Uterus (tissue), 3 donors: ENCODE measurements at regions not wholly inside any gene's neighbourhood (a gene's known extent, or its start where the extent isn't known, plus 50 kb on each side); places are given as distances from the start of the nearest gene placed in this dataset.

ENCODE experiments used
- DNase-seq, 2 donors: peaks; one replicate each; pipeline ENCODE4 v3.0.0-alpha.2; 2019 to 2020
- H3K27ac ChIP-seq, 2 donors: fragments of 200-600 bp; sonication (generic); 1 replicate in 1 of 2; 2 replicates in 1 of 2; pipeline ENCODE4 v1.5.1; 2016 to 2018
- H3K27me3 ChIP-seq, 2 donors: fragments of 200-600 bp; sonication (generic); one replicate each; pipeline ENCODE4 v1.5.1; 2018 to 2019; ENCODE audit warnings: control low read depth in 1 of 2
- H3K36me3 ChIP-seq, 2 donors: fragments of 200-600 bp; sonication (generic); one replicate each; pipeline ENCODE4 v1.5.1; 2019; ENCODE audit warnings: control low read depth in 1 of 2
- H3K4me1 ChIP-seq, 2 donors: fragments of 200-600 bp; sonication (generic); one replicate each; pipeline ENCODE4 v1.5.1; 2018 to 2019; ENCODE audit warnings: control low read depth in 1 of 2
- H3K4me3 ChIP-seq, 2 donors: fragments of 200-600 bp; sonication (generic); 1 replicate in 1 of 2; 2 replicates in 1 of 2; pipeline ENCODE4 v1.5.1; 2018 to 2019; ENCODE audit warnings: mild to moderate bottlenecking in 1 of 2
- H3K9me3 ChIP-seq, 2 donors: fragments of 200-600 bp; sonication (generic); one replicate each; pipeline ENCODE4 v1.5.1; 2019; ENCODE audit warnings: control low read depth in 1 of 2
- POLR2A ChIP-seq, 2 donors: fragments of 450-650 bp; IDR thresholded peaks; one replicate each; pipeline ENCODE4 v1.6.1; 2016; ENCODE audit warnings: antibody characterized with exemption in 2 of 2, mild to moderate bottlenecking in 1 of 2, moderate library complexity in 1 of 2
- intact Hi-C: fragments of 100-400 bp; cut with DNase I; formaldehyde crosslinking; loops from one replicate; pipeline ENCODE4 v1.15.1; 2023; ENCODE audit warnings: low total_unique reads
- TF ChIP-seq, protein P1 (sequence below), 4 experiments: fragments of 200-600 bp in 2 of 4; fragments of 450-650 bp in 2 of 4; sonication (generic) in 2 of 4; IDR thresholded peaks; one replicate each; pipeline ENCODE4 v1.5.1; 2016 to 2019; ENCODE audit warnings: antibody characterized with exemption in 4 of 4, mild to moderate bottlenecking in 2 of 4, moderate library complexity in 1 of 4
- donor health status: DM: yes; HTN: yes; CAD: no.

DNA sequence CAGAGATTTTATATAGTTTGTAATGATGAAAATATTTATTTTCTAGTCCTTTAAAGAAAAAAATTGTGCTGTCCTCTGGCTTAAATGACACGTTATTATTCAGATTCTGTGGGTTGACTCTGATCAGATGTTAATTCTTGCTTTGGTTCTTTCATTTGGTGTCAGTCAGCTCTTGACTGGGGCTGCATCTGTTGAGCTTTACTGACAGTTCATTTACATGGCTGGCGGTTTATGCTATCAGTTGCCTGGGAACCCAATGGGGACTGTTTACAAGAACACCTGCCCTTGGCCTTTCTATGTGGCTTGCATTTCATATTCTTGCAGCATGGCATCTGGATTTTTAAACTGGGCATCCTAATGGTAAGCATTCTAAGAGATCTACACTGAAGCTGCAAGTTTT, 667.1 kb upstream of the FBXO33 start:
- no peak for DNase-seq
- no peak overlapping the region for H3K27ac ChIP-seq
- no peaks in the 10 kb centered on the region for H3K4me1 ChIP-seq
- no peak for TF ChIP-seq POLR2A (IDR thresholded peaks at IDR 0.05)
- TF ChIP-seq, protein P1, sequence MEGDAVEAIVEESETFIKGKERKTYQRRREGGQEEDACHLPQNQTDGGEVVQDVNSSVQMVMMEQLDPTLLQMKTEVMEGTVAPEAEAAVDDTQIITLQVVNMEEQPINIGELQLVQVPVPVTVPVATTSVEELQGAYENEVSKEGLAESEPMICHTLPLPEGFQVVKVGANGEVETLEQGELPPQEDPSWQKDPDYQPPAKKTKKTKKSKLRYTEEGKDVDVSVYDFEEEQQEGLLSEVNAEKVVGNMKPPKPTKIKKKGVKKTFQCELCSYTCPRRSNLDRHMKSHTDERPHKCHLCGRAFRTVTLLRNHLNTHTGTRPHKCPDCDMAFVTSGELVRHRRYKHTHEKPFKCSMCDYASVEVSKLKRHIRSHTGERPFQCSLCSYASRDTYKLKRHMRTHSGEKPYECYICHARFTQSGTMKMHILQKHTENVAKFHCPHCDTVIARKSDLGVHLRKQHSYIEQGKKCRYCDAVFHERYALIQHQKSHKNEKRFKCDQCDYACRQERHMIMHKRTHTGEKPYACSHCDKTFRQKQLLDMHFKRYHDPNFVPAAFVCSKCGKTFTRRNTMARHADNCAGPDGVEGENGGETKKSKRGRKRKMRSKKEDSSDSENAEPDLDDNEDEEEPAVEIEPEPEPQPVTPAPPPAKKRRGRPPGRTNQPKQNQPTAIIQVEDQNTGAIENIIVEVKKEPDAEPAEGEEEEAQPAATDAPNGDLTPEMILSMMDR (IDR thresholded peaks at IDR 0.05), result no peak
- H3K36me3 ChIP-seq, result no peaks in the 10 kb centered on the region
- intact Hi-C loops, result no loop called here
- H3K27me3 ChIP-seq, result no peaks in the 10 kb centered on the region
- no peak overlapping the region for H3K4me3 ChIP-seq
- no peaks in the 10 kb centered on the region for H3K9me3 ChIP-seq

DNA sequence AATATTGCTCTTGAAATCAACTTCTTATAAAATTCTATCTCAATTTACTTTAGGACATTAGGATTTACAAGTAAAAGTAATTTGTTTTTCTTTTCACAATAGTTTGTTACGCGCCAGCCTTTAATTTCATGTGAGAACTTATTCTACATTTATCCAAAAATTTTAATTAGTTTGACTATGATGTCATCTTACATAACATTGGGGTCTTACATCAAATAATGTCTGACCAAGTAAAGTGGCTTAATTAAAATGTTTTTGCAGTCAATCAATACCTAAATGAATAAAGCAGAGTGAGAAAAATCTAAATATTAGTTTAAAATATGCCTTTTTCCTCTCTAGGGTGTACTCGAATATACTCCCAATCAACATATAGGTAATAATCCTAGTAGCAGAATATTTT, 666.2 kb upstream of the FBXO33 start:
- Histone ChIP-seq H3K4me1 (no peaks in the 10 kb centered on the region), H3K36me3 (no peaks in the 10 kb centered on the region), H3K4me3 (no peak overlapping the region), H3K27ac (no peak overlapping the region), H3K27me3 (no peaks in the 10 kb centered on the region), H3K9me3 (no peaks in the 10 kb centered on the region)
- TF ChIP-seq POLR2A (IDR thresholded peaks at IDR 0.05), result no peak
- TF ChIP-seq, protein P1 (IDR thresholded peaks at IDR 0.05), result no peak
- DNase-seq, result no peak
- intact Hi-C loops, result no loop called here

DNA sequence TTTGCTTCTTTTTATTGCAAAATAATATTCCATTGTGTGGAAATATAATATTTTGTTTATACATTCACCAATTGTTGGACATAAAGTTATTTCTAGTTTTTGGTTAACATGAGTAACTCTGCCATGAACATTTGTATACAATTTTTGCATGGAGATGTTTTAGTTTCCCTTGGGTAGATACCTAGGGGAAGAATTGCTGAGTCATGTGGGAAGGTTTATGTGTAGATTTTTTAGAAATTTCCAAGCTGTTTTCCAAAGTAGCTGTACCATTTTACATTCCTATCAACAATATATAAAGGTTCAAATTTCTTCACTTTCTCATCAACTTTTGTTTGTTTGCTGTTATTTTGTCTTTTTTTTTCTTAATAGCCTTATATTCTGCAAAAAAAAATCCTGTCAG, 664.7 kb upstream of the FBXO33 start:
- H3K4me1 ChIP-seq, result no peaks in the 10 kb centered on the region
- no peaks in the 10 kb centered on the region for H3K27me3 ChIP-seq
- DNase-seq, result no peak
- H3K4me3 ChIP-seq, result no peak overlapping the region
- H3K36me3 ChIP-seq, result no peaks in the 10 kb centered on the region
- intact Hi-C loops, result no loop called here
- no peak overlapping the region for H3K27ac ChIP-seq
- TF ChIP-seq, protein P1 (IDR thresholded peaks at IDR 0.05), result no peak
- no peak for TF ChIP-seq POLR2A (IDR thresholded peaks at IDR 0.05)
- H3K9me3 ChIP-seq, result no peaks in the 10 kb centered on the region

DNA sequence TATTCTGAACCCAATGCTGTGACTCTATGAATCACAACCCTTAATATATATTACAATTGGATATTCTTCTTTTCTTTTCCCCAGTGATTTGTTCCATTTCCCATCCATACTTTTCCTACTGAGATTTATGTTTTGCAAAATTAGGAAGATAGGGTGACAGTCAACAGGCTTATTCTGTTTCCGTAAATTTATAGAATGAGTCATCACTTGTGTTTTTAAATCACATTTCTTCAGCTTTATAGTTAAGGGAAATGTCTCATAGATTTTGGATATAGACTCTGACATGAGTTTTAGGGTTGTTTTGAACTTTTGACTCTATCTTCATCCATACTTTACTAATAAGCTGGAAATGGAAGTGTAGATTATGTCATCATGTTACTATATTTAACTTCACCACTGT, 661.6 kb upstream of the FBXO33 start:
- Histone ChIP-seq H3K4me1 (no peaks in the 10 kb centered on the region), H3K27ac (no peak overlapping the region), H3K27me3 (no peaks in the 10 kb centered on the region), H3K9me3 (no peaks in the 10 kb centered on the region), H3K4me3 (no peak overlapping the region), H3K36me3 (no peaks in the 10 kb centered on the region)
- intact Hi-C loops, result no loop called here
- DNase-seq, result no peak
- TF ChIP-seq, protein P1 (IDR thresholded peaks at IDR 0.05), result no peak
- TF ChIP-seq POLR2A (IDR thresholded peaks at IDR 0.05), result no peak

DNA sequence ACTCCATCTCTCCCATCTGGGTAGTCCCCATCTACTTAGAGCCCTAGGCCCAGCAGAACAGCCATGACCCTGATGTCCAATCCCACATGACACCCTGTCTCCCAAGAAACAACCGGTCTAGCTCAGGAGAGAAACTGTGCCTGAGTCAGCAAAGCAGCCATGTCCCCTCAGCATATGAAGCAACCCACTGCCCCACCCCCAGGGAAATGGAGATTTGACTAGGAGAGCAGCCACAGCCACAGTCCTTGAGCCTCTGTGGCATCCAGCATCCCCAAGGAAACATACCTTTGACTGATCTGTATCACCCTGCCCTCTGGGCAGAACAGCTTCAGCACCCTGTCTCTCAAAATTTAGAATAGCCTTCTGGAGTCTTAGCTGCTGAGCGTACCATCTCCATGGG, 641.9 kb upstream of the FBXO33 start:
- no peaks in the 10 kb centered on the region for H3K36me3 ChIP-seq
- intact Hi-C loops, result no loop called here
- H3K4me3 ChIP-seq, result no peak overlapping the region
- DNase-seq, result no peak
- no peaks in the 10 kb centered on the region for H3K27me3 ChIP-seq
- no peaks in the 10 kb centered on the region for H3K9me3 ChIP-seq
- TF ChIP-seq, protein P1 (IDR thresholded peaks at IDR 0.05), result no peak
- TF ChIP-seq POLR2A (IDR thresholded peaks at IDR 0.05), result no peak
- no peaks in the 10 kb centered on the region for H3K4me1 ChIP-seq
- no peak overlapping the region for H3K27ac ChIP-seq
